OCI-LY1 (cell line): ENCODE measurements at regions not wholly inside any gene's neighbourhood (a gene's known extent, or its start where the extent isn't known, plus 50 kb on each side); places are given as distances from the start of the nearest gene placed in this dataset.

Source experiments
- H2AFZ ChIP-seq: fragments of 200-600 bp; sonication (generic), shearing (Covaris generic); 2 replicates; pipeline ENCODE4 v1.6.0; 2014; ENCODE audit warnings: antibody characterized with exemption, mild to moderate bottlenecking, low read length
- H3F3A ChIP-seq: fragments of 200-600 bp; sonication (generic), shearing (Covaris generic); 2 replicates; pipeline ENCODE4 v1.6.0; 2014; ENCODE audit warnings: mild to moderate bottlenecking, antibody characterized with exemption, low read length, moderate library complexity; ENCODE audit not compliant: insufficient read depth
- H3K27ac ChIP-seq: fragments of 200-600 bp; sonication (generic); 2 replicates; pipeline ENCODE4 v1.5.1; 2014; ENCODE audit warnings: low read length, mixed run types, mild to moderate bottlenecking, low read depth; ENCODE audit not compliant: poor library complexity, severe bottlenecking
- H3K27me3 ChIP-seq: fragments of 200-600 bp; sonication (generic); 2 replicates; pipeline ENCODE4 v1.6.0; 2014; ENCODE audit warnings: antibody characterized with exemption, mild to moderate bottlenecking, low read length, moderate library complexity; ENCODE audit not compliant: insufficient read depth
- H3K36me3 ChIP-seq: fragments of 200-600 bp; sonication (generic); 2 replicates; pipeline ENCODE4 v1.6.1; 2014; ENCODE audit warnings: mild to moderate bottlenecking, antibody characterized with exemption, low read length, moderate library complexity, mixed read lengths; ENCODE audit not compliant: insufficient read depth
- H3K4me1 ChIP-seq: fragments of 200-600 bp; sonication (generic); 2 replicates; pipeline ENCODE4 v1.5.1; 2014; ENCODE audit warnings: mild to moderate bottlenecking, low read length, moderate library complexity; ENCODE audit not compliant: insufficient read depth, severe bottlenecking
- H3K4me2 ChIP-seq: fragments of 200-600 bp; sonication (generic), shearing (Covaris generic); 2 replicates; pipeline ENCODE4 v1.6.1; 2014; ENCODE audit warnings: low read length
- H3K4me3 ChIP-seq: fragments of 200-600 bp; sonication (generic); 2 replicates; pipeline ENCODE4 v1.5.1; 2014; ENCODE audit warnings: low read length, low read depth, mild to moderate bottlenecking, mixed read lengths; ENCODE audit not compliant: poor library complexity, severe bottlenecking
- H3K79me2 ChIP-seq: fragments of 200-600 bp; shearing (Covaris generic); 2 replicates; pipeline ENCODE4 v1.6.1; 2016; ENCODE audit warnings: mixed run types, low read length, mixed read lengths; ENCODE audit not compliant: insufficient read depth
- H3K9ac ChIP-seq: fragments of 200-600 bp; sonication (generic), shearing (Covaris generic); 2 replicates; pipeline ENCODE4 v1.6.1; 2014; ENCODE audit warnings: mild to moderate bottlenecking, low read length, mixed read lengths
- H3K9me2 ChIP-seq: fragments of 200-600 bp; sonication (generic), shearing (Covaris generic); 2 replicates; pipeline ENCODE4 v1.6.1; 2014; ENCODE audit warnings: low read depth, mild to moderate bottlenecking, low read length, mixed read lengths
- H3K9me3 ChIP-seq: fragments of 200-600 bp; shearing (Covaris generic); 2 replicates; pipeline ENCODE4 v1.6.1; 2014; ENCODE audit warnings: low read length, mixed read lengths
- H4K20me1 ChIP-seq: fragments of 200-600 bp; sonication (generic), shearing (Covaris generic); 2 replicates; pipeline ENCODE4 v1.6.0; 2016; ENCODE audit warnings: mild to moderate bottlenecking, low read length; ENCODE audit not compliant: insufficient read depth
- CTCF ChIP-seq: fragments of 200-600 bp; sonication (generic), shearing (Covaris generic); IDR thresholded peaks from 2 replicates; pipeline ENCODE4 v1.5.1; 2017; ENCODE audit warnings: mild to moderate bottlenecking, antibody characterized with exemption, low read length, moderate library complexity, mixed read lengths
- EZH2 ChIP-seq: fragments of 200-600 bp; sonication (generic), shearing (Covaris generic); IDR thresholded peaks from 2 replicates; pipeline ENCODE4 v1.8.0; 2017; ENCODE audit warnings: borderline replicate concordance, mixed run types, mild to moderate bottlenecking, antibody characterized with exemption, low read length, moderate library complexity, mixed read lengths

- H3K36me3 ChIP-seq: no peaks in the 10 kb centered on the region
- no peaks in the 10 kb centered on the region for H3K79me2 ChIP-seq
- no peak overlapping the region for H3K4me3 ChIP-seq
- no peak overlapping the region for H3K4me2 ChIP-seq
- no peak overlapping the region for H3K27ac ChIP-seq
- no peaks in the 10 kb centered on the region for H3K4me1 ChIP-seq
- no peak overlapping the region for H3K9ac ChIP-seq
- H4K20me1 ChIP-seq: no peaks in the 10 kb centered on the region
- H3K9me3 ChIP-seq: no peaks in the 10 kb centered on the region
- H3K27me3 ChIP-seq: no peaks in the 10 kb centered on the region
- TF ChIP-seq CTCF: no peak
- no peak for TF ChIP-seq EZH2
- H2AFZ ChIP-seq: no peak overlapping the region
- no peaks in the 10 kb centered on the region for H3K9me2 ChIP-seq
- no peaks in the 10 kb centered on the region for H3F3A ChIP-seq
Observed at GRCh38 chr4:115171220-115171619, 57.8 kb upstream of the NDST4 start.

- Histone ChIP-seq H3K27me3 (no peaks in the 10 kb centered on the region), H3K4me2 (no peak overlapping the region), H3K9ac (no peak overlapping the region), H3K36me3 (no peaks in the 10 kb centered on the region), H3K9me3 (no peaks in the 10 kb centered on the region), H3K4me1 (no peaks in the 10 kb centered on the region), H3K79me2 (no peaks in the 10 kb centered on the region), H2AFZ (no peak overlapping the region), H3K4me3 (no peak overlapping the region), H3K9me2 (no peaks in the 10 kb centered on the region), H3K27ac (no peak overlapping the region), H4K20me1 (no peaks in the 10 kb centered on the region), H3F3A (no peaks in the 10 kb centered on the region)
- TF ChIP-seq CTCF (no peak), EZH2 (no peak)
Observed at GRCh38 chr4:115165503-115165902, 52.1 kb upstream of the NDST4 start.
